Osteocyte (in vitro differentiated cells): ENCODE measurements at regions not wholly inside any gene's neighbourhood (a gene's known extent, or its start where the extent isn't known, plus 50 kb on each side); places are given as distances from the start of the nearest gene placed in this dataset.

Experiments used
- DNase-seq: peaks from one replicate; pipeline ENCODE4 v3.0.0; 2021; ENCODE audit warnings: mixed read lengths; ENCODE audit not compliant: unreplicated experiment; ENCODE audit errors: extremely low spot score
- H3K27ac Mint-ChIP-seq: one replicate; pipeline ENCODE4 v1.8.0; 2021; ENCODE audit warnings: mild to moderate bottlenecking, mixed read lengths; ENCODE audit not compliant: unreplicated experiment
- H3K27me3 Mint-ChIP-seq: one replicate; pipeline ENCODE4 v1.8.0; 2021; ENCODE audit warnings: mixed read lengths; ENCODE audit not compliant: unreplicated experiment
- H3K36me3 Mint-ChIP-seq: one replicate; pipeline ENCODE4 v1.8.0; 2021; ENCODE audit warnings: mixed read lengths; ENCODE audit not compliant: unreplicated experiment
- H3K4me1 Mint-ChIP-seq: one replicate; pipeline ENCODE4 v1.8.0; 2021; ENCODE audit warnings: mixed read lengths; ENCODE audit not compliant: unreplicated experiment
- H3K4me3 Mint-ChIP-seq: one replicate; pipeline ENCODE4 v1.8.0; 2021; ENCODE audit warnings: mild to moderate bottlenecking, moderate library complexity, mixed read lengths; ENCODE audit not compliant: unreplicated experiment
- H3K9me3 Mint-ChIP-seq: one replicate; pipeline ENCODE4 v1.8.0; 2021; ENCODE audit warnings: mixed read lengths; ENCODE audit not compliant: unreplicated experiment
- CTCF ChIP-seq: fragments of 200-600 bp; sonication (generic); IDR thresholded peaks from 2 replicates; pipeline ENCODE4 v1.5.0; 2021; ENCODE audit warnings: antibody characterized with exemption, mild to moderate bottlenecking, moderate library complexity

- no peak for TF ChIP-seq CTCF
- Mint-ChIP-seq H3K4me1 (no peaks in the 10 kb centered on the region), H3K4me3 (no peak overlapping the region), H3K27me3 (no peaks in the 10 kb centered on the region), H3K36me3 (no peaks in the 10 kb centered on the region), H3K9me3 (no peaks in the 10 kb centered on the region), H3K27ac (no peak overlapping the region)
- DNase-seq, result no peak
Observed at GRCh38 chrX:35743331-35743730, 54.8 kb upstream of the MAGEB16 start.
